NCI-H524 (cell line): ENCODE measurements at regions not wholly inside any gene's neighbourhood (a gene's known extent, or its start where the extent isn't known, plus 50 kb on each side); places are given as distances from the start of the nearest gene placed in this dataset.
"Not testable (repeated sequence)": the region's sequence is repeated elsewhere in the genome, so short reads cannot be mapped to it uniquely, and the experiment has no call there.

Experiments used
- DNase-seq, 2 experiments: peaks; one replicate each; lab custom pipeline; 2025; lab: John Stamatoyannopoulos, UW

DNA sequence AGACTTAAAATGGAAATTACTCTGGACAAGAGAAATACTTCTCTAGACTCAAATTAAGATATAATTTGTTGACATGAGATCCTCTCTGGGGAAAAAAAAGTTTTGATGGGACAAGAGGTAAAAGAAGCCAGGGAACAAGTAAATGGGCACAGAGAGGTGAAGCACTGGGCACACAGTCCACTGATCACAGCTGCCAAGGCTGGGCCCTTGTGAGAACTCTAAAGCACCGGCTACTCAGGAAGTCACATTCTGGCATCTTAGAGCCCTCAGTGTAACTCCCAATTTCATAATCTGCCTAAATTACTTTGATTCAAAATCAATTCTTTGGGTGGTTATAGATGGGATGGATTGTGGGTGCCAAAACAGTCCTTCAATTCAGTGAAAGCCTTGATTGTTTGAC, 123.2 kb upstream of the CACNA2D1 start:
- DNase-seq: peak; percentile 70 to 75

DNA sequence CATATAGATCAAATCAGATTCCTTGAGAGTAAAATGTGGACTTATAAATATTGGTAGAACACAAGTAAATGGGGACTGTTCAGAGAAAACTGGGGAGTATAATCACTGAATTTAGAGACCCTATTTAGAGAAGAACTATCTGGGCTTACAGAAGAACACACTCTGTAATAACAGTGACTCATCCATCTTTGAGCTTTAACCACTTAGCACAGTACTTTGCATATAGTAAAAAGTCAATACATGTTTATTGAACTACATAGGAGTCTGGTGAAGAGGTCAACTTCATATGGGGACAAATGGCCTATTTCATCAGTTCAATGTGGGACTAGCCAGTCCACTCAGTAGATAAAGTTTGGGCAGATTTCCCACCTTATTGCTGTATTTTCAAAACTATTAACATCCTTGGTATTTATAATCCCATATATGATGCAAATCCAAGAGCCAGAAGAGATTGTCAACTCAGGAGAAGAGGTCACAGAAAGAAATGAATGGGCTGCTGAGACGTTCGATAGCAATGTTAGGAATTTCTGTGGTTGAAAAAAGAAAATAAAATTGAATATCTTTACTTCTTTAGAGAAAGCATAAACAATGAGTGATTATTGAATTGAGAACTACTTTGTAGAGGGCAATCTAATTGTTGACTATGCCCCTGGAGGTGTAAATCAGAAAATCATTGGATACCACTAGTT, 119.3 kb upstream of the CACNA2D1 start:
- no peak for DNase-seq

- peak; percentile 81 to 96 for DNase-seq
Measured at GRCh38 chr7:82559193-82559805, 115.7 kb upstream of the CACNA2D1 start.

DNA sequence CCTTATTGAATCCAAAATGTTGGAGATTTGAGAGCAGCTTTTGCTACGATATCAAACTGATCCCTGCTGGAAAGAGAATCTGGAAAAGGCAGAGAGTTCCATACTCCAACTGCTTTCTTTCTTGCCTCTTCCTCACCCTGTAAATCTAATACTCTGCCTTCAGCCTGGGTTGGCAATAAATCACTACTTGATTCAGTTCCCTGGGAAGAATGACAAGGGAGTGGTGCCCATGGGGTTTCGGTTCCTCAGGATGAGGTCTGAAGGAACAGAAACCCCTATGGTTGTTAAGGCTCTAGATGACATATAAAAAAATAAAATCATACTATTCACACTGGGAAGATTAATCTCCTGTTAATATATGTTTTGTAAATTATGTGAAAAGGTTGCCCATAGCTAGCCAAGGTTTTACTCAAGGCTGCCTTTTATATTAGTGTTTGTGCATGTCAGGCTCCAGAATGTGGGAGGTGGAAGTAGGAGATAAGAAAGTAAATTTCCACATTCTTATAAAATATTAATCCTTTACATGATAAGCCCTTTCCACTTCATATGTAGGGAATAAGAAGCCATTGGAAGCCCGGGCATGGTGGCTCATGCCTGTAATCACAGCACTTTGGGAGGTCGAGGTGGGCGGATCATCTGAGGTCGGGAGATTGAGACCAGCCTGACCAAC, 106.2 kb upstream of the CACNA2D1 start:
- no peak for DNase-seq

DNA sequence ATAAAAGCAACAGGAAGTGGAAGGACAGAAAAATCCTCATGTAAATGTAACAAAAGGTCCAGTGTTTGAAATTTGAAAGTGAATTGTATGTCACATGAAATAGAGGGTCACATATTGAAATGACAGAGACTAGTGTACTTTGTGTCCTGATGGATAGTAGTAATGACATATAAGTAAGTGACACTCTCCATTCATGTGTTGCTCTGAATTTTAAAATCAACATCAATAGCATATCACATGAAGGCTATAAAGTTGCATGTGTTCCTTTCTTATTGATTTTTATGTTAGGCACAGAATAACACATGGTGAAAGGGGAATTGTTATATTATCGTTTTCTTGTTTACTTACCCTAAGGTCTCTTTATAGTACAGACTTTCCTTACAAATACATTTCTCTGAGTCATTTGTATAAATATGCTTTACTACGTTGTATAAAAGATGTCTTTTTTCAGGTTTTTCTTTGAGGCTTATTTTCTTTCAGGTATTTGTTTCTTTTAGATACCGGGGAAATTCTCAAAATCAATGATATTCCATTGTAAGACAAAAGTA, 104.6 kb upstream of the CACNA2D1 start:
- no peak for DNase-seq

GRCh38 chr7:82542665-82543064, 99.1 kb upstream of the CACNA2D1 start:
- DNase-seq: no peak

GRCh38 chr7:82539969-82540368, 96.4 kb upstream of the CACNA2D1 start:
- no peak for DNase-seq

DNA sequence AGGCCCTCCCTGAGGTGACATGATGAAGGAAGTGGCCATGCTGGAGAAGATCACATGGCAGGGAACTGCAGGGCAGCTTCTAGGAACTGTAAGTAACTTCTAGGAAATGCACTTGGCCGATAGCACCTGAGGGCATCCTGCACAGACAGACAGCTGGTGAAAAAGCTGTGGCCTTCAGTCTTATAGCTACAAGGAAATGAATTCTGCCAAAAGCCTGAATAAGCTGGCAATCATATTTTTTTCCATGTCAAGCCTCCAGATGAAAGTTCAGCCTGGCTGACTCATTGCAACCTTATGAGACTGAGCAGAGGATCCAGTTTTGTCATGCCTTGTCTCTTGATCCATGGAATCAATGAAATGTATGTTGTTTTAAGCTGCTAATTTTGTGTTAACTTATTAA, 91.1 kb upstream of the CACNA2D1 start:
- no peak for DNase-seq

GRCh38 chr7:82530361-82530760, 86.8 kb upstream of the CACNA2D1 start:
- DNase-seq: peak in 1 of 2 experiments; percentile 8

- no peak for DNase-seq
Measured at GRCh38 chr7:82528577-82529310, 85.2 kb upstream of the CACNA2D1 start.

DNA sequence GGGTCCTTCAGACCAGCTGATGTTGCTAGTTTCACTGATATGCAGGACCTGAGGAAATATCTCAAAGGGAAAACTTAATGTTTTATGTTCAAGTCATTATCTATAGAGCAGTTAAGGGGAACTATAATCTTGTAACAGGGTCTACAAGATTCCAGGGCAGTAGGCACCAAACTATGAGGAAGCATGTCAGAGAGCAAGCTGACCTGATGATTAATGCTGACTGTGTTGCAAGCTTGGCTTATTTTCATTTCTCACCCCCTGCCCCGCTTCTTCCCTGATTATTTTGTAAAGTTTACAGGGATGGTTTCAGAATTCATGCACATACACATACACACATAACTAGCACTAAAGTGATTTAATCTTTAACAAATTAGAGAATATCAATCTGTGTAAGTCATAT, 84.3 kb upstream of the CACNA2D1 start:
- DNase-seq: no peak

GRCh38 chr7:82521906-82522445, 78.4 kb upstream of the CACNA2D1 start:
- DNase-seq: no peak

DNA sequence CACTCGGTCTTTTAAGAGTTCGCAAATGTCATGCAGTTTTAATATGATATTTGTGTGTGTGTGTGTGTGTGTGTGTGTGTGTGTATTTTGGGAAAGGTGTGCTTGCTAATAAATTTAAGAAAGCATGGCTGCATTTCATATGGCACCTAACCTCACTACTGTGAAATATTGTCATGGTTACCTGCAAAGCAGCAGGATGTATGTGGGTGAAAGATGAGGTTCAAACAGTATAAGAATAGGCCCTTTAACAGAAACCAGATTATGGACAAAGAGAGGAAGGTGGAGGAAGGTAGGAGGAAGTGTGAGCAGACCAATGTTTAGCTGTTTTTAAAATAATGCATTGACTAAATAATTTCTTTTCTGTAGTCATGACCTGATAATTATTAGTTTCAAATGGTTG, 73.5 kb upstream of the CACNA2D1 start:
- no peak for DNase-seq

DNA sequence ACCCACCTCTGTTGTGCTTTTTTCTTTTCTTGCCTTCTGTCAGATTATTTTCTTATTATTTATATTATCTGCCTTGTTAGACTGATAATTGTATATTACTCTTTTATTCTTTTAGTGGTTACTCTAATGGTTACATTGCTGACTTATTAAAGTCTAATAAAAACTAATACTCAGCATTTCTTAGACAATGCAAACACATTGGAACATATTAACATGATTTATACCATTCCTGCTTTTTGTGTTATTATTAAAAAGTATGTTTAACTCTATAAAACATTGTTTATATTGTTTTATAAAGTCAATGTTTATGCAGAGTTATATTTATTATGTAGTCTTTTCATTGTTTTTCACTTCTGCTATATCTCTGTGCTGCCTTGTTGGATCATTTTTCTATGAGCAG, 68.0 kb upstream of the CACNA2D1 start:
- no peak for DNase-seq

- no peak for DNase-seq
Measured at GRCh38 chr7:82507976-82508677, 64.5 kb upstream of the CACNA2D1 start.

GRCh38 chr7:82507365-82507975, 63.9 kb upstream of the CACNA2D1 start:
- DNase-seq: no peak

GRCh38 chr7:82506702-82507101, 63.1 kb upstream of the CACNA2D1 start:
- DNase-seq: no peak

DNA sequence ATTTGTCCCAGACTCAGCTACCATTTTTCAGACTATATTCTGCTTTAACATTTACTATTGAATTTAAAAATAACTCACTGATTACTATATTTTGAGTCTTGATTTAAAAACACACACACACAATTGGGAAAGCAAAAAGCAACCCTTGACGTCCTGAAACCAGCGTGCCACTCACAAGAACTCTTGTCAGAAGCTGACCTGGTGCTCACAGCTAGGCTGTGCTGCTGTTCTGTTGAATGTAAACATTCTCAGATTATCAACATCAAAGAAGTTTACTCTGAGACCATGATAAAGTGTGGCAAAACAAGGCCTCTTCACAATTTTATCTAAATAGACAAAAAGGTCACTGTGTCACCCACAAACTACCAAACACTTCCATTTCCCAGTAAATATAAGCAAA, 62.6 kb upstream of the CACNA2D1 start:
- DNase-seq: no peak

GRCh38 chr7:82501346-82501745, 57.8 kb upstream of the CACNA2D1 start:
- DNase-seq: no peak

- DNase-seq: not testable (repeated sequence)
Measured at GRCh38 chr7:82499546-82499945, 56.0 kb upstream of the CACNA2D1 start.

GRCh38 chr7:82494420-82494819, 50.8 kb upstream of the CACNA2D1 start:
- DNase-seq: no peak
